HEK293 (cell line): ENCODE measurements at regions not wholly inside any gene's neighbourhood (a gene's known extent, or its start where the extent isn't known, plus 50 kb on each side); places are given as distances from the start of the nearest gene placed in this dataset.

Source experiments
- CTCF ChIA-PET: fragments of 350-600 bp; formaldehyde crosslinking; extraction: SDS; loops from one replicate; lab custom pipeline; 2021; ENCODE audit warnings: antibody characterized with exemption; lab: Yijun Ruan, JAX
- POLR2A ChIA-PET: fragments of 300-600 bp; formaldehyde crosslinking; extraction: SDS; loops from one replicate; lab custom pipeline; 2020; ENCODE audit warnings: antibody characterized with exemption, inconsistent platforms; lab: Yijun Ruan, JAX
- H3K27ac ChIP-seq: fragments of 200-500 bp; sonication (Bioruptor generic); 2 replicates; pipeline ENCODE4 v1.5.1; 2014; ENCODE audit warnings: low read depth, low read length, control low read depth, inconsistent platforms; ENCODE audit errors: extremely low read depth
- H3K36me3 ChIP-seq, 2 experiments: fragments of 200-500 bp in 1 of 2; sonication (Bioruptor generic) in 1 of 2; 1 replicate in 1 of 2; 2 replicates in 1 of 2; pipeline ENCODE4 v1.5.1; 2014 to 2017; ENCODE audit warnings: inconsistent platforms in 2 of 2, low read length in 2 of 2; ENCODE audit not compliant: control insufficient read depth in 2 of 2, insufficient read depth in 1 of 2
- H3K4me1 ChIP-seq: fragments of 200-500 bp; sonication (Bioruptor generic); 2 replicates; pipeline ENCODE4 v1.5.1; 2014; ENCODE audit warnings: mild to moderate bottlenecking, low read length, inconsistent platforms; ENCODE audit not compliant: control insufficient read depth, insufficient read depth
- H3K4me3 ChIP-seq: 2 replicates; pipeline ENCODE4 v1.5.1; 2011; ENCODE audit warnings: low read depth, mild to moderate bottlenecking, control low read depth, low read length, moderate library complexity
- H3K9me3 ChIP-seq: fragments of 200-500 bp; sonication (Bioruptor generic); 2 replicates; pipeline ENCODE4 v1.5.1; 2014; ENCODE audit warnings: low read depth, low read length, inconsistent platforms; ENCODE audit not compliant: control insufficient read depth, insufficient read depth
- FEZF1 ChIP-seq: fragments of 450-650 bp; formaldehyde crosslinking; IDR thresholded peaks from 2 replicates; pipeline ENCODE4 v1.5.1; 2016; ENCODE audit warnings: missing biosample characterization, missing genetic modification characterization
- HOXD13 ChIP-seq: sonication (generic); formaldehyde crosslinking; IDR thresholded peaks from 2 replicates; pipeline ENCODE4 v1.8.0; 2022; ENCODE audit warnings: missing genetic modification reagents, borderline replicate concordance
- KLF17 ChIP-seq: fragments of 450-650 bp; formaldehyde crosslinking; IDR thresholded peaks from 2 replicates; pipeline ENCODE4 v1.5.1; 2016; ENCODE audit warnings: missing biosample characterization, missing genetic modification characterization
- MZF1 ChIP-seq: fragments of 450-650 bp; formaldehyde crosslinking; IDR thresholded peaks from 2 replicates; pipeline ENCODE4 v1.5.1; 2017; ENCODE audit warnings: missing biosample characterization, missing genetic modification characterization, borderline replicate concordance
- SALL2 ChIP-seq: fragments of 450-650 bp; formaldehyde crosslinking; IDR thresholded peaks from 2 replicates; pipeline ENCODE4 v1.5.0; 2017; ENCODE audit warnings: missing biosample characterization, mild to moderate bottlenecking, missing genetic modification characterization, borderline replicate concordance
- SP3 ChIP-seq: fragments of 450-650 bp; formaldehyde crosslinking; IDR thresholded peaks from 2 replicates; pipeline ENCODE4 v1.5.1; 2016; ENCODE audit warnings: missing biosample characterization, missing genetic modification characterization
- WT1 ChIP-seq: fragments of 450-650 bp; formaldehyde crosslinking; IDR thresholded peaks from 2 replicates; pipeline ENCODE4 v1.5.1; 2016; ENCODE audit warnings: missing biosample characterization, missing genetic modification characterization
- ZBTB7A ChIP-seq: fragments of 450-650 bp; formaldehyde crosslinking; IDR thresholded peaks from 2 replicates; pipeline ENCODE4 v1.5.1; 2016; ENCODE audit warnings: low read depth, missing biosample characterization, missing genetic modification characterization
- ZEB2 ChIP-seq: fragments of 450-650 bp; formaldehyde crosslinking; IDR thresholded peaks from 2 replicates; pipeline ENCODE4 v1.5.1; 2016; ENCODE audit warnings: missing biosample characterization, missing genetic modification characterization
- ZFP3 ChIP-seq: fragments of 450-650 bp; formaldehyde crosslinking; IDR thresholded peaks from 2 replicates; pipeline ENCODE4 v1.5.1; 2016; ENCODE audit warnings: low read depth, missing biosample characterization, missing genetic modification characterization
- ZNF121 ChIP-seq: fragments of 450-650 bp; formaldehyde crosslinking; IDR thresholded peaks from 2 replicates; pipeline ENCODE4 v1.5.1; 2016; ENCODE audit warnings: missing biosample characterization, missing genetic modification characterization
- ZNF140 ChIP-seq: fragments of 450-650 bp; formaldehyde crosslinking; IDR thresholded peaks from 2 replicates; pipeline ENCODE4 v1.5.1; 2016; ENCODE audit warnings: missing biosample characterization, missing genetic modification characterization
- ZNF18 ChIP-seq: fragments of 450-650 bp; formaldehyde crosslinking; IDR thresholded peaks from 2 replicates; pipeline ENCODE4 v1.5.1; 2016; ENCODE audit warnings: missing biosample characterization, missing genetic modification characterization
- ZNF350 ChIP-seq: fragments of 450-650 bp; formaldehyde crosslinking; IDR thresholded peaks from 2 replicates; pipeline ENCODE4 v1.5.0; 2017; ENCODE audit warnings: missing biosample characterization, mild to moderate bottlenecking, missing genetic modification characterization
- ZNF426 ChIP-seq: fragments of 450-650 bp; formaldehyde crosslinking; IDR thresholded peaks from 2 replicates; pipeline ENCODE4 v1.5.1; 2017; ENCODE audit warnings: missing biosample characterization, missing genetic modification characterization, mild to moderate bottlenecking, inconsistent platforms, moderate library complexity
- ZNF488 ChIP-seq: fragments of 450-650 bp; formaldehyde crosslinking; IDR thresholded peaks from 2 replicates; pipeline ENCODE4 v1.5.1; 2016; ENCODE audit warnings: missing biosample characterization, missing genetic modification characterization
- ZNF621 ChIP-seq: fragments of 450-650 bp; formaldehyde crosslinking; IDR thresholded peaks from 2 replicates; pipeline ENCODE4 v1.5.1; 2017; ENCODE audit warnings: missing biosample characterization, missing genetic modification characterization
- ZNF623 ChIP-seq: fragments of 450-650 bp; formaldehyde crosslinking; IDR thresholded peaks from 2 replicates; pipeline ENCODE4 v1.5.1; 2016; ENCODE audit warnings: missing biosample characterization, missing genetic modification characterization
- ZNF670 ChIP-seq: fragments of 450-650 bp; formaldehyde crosslinking; IDR thresholded peaks from 2 replicates; pipeline ENCODE4 v1.5.1; 2016; ENCODE audit warnings: missing biosample characterization, missing genetic modification characterization, low read depth
- ZNF768 ChIP-seq: fragments of 450-650 bp; formaldehyde crosslinking; IDR thresholded peaks from 2 replicates; pipeline ENCODE4 v1.5.1; 2018; ENCODE audit warnings: missing biosample characterization, mild to moderate bottlenecking, missing genetic modification characterization
- ZNF776 ChIP-seq: fragments of 450-650 bp; formaldehyde crosslinking; IDR thresholded peaks from 2 replicates; pipeline ENCODE4 v1.5.0; 2017; ENCODE audit warnings: missing biosample characterization, missing genetic modification characterization, borderline replicate concordance
- ZNF785 ChIP-seq: fragments of 450-650 bp; formaldehyde crosslinking; IDR thresholded peaks from 2 replicates; pipeline ENCODE4 v1.5.1; 2016; ENCODE audit warnings: missing biosample characterization, missing genetic modification characterization
- ZNF837 ChIP-seq: fragments of 450-650 bp; formaldehyde crosslinking; IDR thresholded peaks from 2 replicates; pipeline ENCODE4 v1.5.1; 2016; ENCODE audit warnings: missing biosample characterization, missing genetic modification characterization
- ZNF843 ChIP-seq: fragments of 450-650 bp; formaldehyde crosslinking; IDR thresholded peaks from 2 replicates; pipeline ENCODE4 v1.5.1; 2016; ENCODE audit warnings: missing biosample characterization, missing genetic modification characterization
- ZSCAN23 ChIP-seq: fragments of 450-650 bp; formaldehyde crosslinking; IDR thresholded peaks from 2 replicates; pipeline ENCODE4 v1.5.1; 2016; ENCODE audit warnings: missing biosample characterization, missing genetic modification characterization
- ZSCAN5A ChIP-seq: fragments of 450-650 bp; formaldehyde crosslinking; IDR thresholded peaks from 2 replicates; pipeline ENCODE4 v1.5.1; 2016; ENCODE audit warnings: missing biosample characterization, missing genetic modification characterization
- TF ChIP-seq, protein P1 (sequence below): fragments of 450-650 bp; formaldehyde crosslinking; IDR thresholded peaks from 2 replicates; pipeline ENCODE4 v1.5.1; 2016; ENCODE audit warnings: missing biosample characterization, missing genetic modification characterization

DNA sequence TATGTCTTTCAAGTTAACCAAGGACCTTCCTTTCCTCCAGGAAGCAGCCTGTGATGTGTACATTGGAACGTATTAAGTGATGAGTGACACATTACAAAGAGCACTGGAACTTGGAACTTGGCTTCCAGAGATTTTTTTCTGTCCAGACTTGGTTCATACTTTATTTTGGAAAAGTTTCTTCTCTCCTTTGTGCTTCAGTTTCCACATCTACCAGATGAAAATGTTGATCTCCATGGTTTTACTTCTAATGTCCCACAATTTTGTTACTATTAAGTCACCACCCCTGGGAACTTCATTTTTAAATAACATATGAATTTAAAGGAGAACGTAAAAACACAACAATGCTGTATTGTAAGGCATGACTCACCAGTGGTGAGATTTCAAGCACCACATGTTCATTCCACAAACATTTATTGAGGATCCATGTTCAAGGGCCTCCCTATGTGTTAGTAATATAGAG lies 290.7 kb upstream of the LMCD1 start:
- TF ChIP-seq ZNF768 (no peak), ZNF121 (tag by site-specific recombination) (no peak), ZSCAN5A (tag by site-specific recombination) (no peak), ZSCAN23 (tag by site-specific recombination) (no peak), ZNF785 (no peak), HOXD13 (CRISPR knock-in tag) (no peak), WT1 (tag by site-specific recombination) (no peak), KLF17 (tag by site-specific recombination) (no peak), ZFP3 (tag by site-specific recombination) (no peak)
- H3K27ac ChIP-seq: no peak overlapping the region
- H3K4me3 ChIP-seq: no peak overlapping the region
- no peaks in the 10 kb centered on the region for H3K4me1 ChIP-seq
- H3K9me3 ChIP-seq: no peaks in the 10 kb centered on the region
- POLR2A ChIA-PET: no interaction called here
- CTCF ChIA-PET: no interaction called here
- H3K36me3 ChIP-seq: no peaks in the 10 kb centered on the region

DNA sequence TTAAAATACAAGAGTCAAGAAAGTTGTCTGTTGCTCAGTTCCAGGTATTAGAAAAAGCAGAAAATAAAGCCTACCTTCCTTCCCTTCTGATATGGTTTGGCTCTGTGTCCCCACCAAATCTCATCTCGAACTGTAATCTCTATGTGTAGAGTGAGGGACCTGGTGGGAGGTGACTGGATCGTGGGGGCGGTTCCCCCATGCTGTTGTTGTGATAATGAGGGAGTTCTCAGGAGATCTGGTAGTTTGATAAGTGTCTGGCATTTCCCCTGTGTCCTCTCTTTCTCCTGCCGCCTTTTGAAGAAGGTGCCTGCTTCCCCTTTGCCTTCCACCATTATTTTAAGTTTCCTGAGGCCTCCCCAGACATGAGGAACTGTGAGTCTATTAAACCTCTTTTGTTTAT lies 288.8 kb upstream of the LMCD1 start:
- CTCF ChIA-PET: no interaction called here
- no peak for TF ChIP-seq ZNF488 (tag by site-specific recombination)
- TF ChIP-seq ZNF350: no peak
- TF ChIP-seq, protein P1, sequence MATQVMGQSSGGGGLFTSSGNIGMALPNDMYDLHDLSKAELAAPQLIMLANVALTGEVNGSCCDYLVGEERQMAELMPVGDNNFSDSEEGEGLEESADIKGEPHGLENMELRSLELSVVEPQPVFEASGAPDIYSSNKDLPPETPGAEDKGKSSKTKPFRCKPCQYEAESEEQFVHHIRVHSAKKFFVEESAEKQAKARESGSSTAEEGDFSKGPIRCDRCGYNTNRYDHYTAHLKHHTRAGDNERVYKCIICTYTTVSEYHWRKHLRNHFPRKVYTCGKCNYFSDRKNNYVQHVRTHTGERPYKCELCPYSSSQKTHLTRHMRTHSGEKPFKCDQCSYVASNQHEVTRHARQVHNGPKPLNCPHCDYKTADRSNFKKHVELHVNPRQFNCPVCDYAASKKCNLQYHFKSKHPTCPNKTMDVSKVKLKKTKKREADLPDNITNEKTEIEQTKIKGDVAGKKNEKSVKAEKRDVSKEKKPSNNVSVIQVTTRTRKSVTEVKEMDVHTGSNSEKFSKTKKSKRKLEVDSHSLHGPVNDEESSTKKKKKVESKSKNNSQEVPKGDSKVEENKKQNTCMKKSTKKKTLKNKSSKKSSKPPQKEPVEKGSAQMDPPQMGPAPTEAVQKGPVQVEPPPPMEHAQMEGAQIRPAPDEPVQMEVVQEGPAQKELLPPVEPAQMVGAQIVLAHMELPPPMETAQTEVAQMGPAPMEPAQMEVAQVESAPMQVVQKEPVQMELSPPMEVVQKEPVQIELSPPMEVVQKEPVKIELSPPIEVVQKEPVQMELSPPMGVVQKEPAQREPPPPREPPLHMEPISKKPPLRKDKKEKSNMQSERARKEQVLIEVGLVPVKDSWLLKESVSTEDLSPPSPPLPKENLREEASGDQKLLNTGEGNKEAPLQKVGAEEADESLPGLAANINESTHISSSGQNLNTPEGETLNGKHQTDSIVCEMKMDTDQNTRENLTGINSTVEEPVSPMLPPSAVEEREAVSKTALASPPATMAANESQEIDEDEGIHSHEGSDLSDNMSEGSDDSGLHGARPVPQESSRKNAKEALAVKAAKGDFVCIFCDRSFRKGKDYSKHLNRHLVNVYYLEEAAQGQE: no peak
- TF ChIP-seq ZNF18 (tag by site-specific recombination): no peak
- no peak for TF ChIP-seq ZNF623 (tag by site-specific recombination)
- H3K4me1 ChIP-seq: no peaks in the 10 kb centered on the region
- H3K9me3 ChIP-seq: no peaks in the 10 kb centered on the region
- POLR2A ChIA-PET: no interaction called here
- no peak overlapping the region for H3K4me3 ChIP-seq
- H3K36me3 ChIP-seq: no peaks in the 10 kb centered on the region
- H3K27ac ChIP-seq: no peak overlapping the region

GRCh38 chr3:8213286-8213685 lies 288.3 kb upstream of the LMCD1 start:
- ChIA-PET CTCF (no interaction called here), POLR2A (no interaction called here)
- Histone ChIP-seq H3K4me1 (no peaks in the 10 kb centered on the region), H3K36me3 (no peaks in the 10 kb centered on the region), H3K4me3 (no peak overlapping the region), H3K27ac (no peak overlapping the region), H3K9me3 (no peaks in the 10 kb centered on the region)
- no peak for TF ChIP-seq FEZF1 (tag by site-specific recombination)
- TF ChIP-seq ZBTB7A (tag by site-specific recombination): no peak
- TF ChIP-seq SP3 (tag by site-specific recombination): no peak
- TF ChIP-seq ZNF140 (tag by site-specific recombination): no peak
- no peak for TF ChIP-seq ZNF843 (tag by site-specific recombination)
- TF ChIP-seq ZNF837 (tag by site-specific recombination): no peak
- no peak for TF ChIP-seq ZNF670
- TF ChIP-seq ZEB2: no peak
- no peak for TF ChIP-seq ZNF426 (tag by site-specific recombination)
- TF ChIP-seq MZF1: no peak
- no peak for TF ChIP-seq ZNF621 (tag by site-specific recombination)
- no peak for TF ChIP-seq ZNF776
- TF ChIP-seq SALL2 (tag by site-specific recombination): no peak
